HG02840 (cell line): ENCODE measurements at regions not wholly inside any gene's neighbourhood (a gene's known extent, or its start where the extent isn't known, plus 50 kb on each side); places are given as distances from the start of the nearest gene placed in this dataset.

ENCODE experiments used
- ATAC-seq: cut with Tn5 transposase; IDR thresholded peaks from one replicate; pipeline ENCODE4 v1.9.1; 2021; ENCODE audit warnings: mild to moderate bottlenecking, moderate library complexity, moderate number of reproducible peaks; ENCODE audit not compliant: unreplicated experiment, low FRiP score

DNA sequence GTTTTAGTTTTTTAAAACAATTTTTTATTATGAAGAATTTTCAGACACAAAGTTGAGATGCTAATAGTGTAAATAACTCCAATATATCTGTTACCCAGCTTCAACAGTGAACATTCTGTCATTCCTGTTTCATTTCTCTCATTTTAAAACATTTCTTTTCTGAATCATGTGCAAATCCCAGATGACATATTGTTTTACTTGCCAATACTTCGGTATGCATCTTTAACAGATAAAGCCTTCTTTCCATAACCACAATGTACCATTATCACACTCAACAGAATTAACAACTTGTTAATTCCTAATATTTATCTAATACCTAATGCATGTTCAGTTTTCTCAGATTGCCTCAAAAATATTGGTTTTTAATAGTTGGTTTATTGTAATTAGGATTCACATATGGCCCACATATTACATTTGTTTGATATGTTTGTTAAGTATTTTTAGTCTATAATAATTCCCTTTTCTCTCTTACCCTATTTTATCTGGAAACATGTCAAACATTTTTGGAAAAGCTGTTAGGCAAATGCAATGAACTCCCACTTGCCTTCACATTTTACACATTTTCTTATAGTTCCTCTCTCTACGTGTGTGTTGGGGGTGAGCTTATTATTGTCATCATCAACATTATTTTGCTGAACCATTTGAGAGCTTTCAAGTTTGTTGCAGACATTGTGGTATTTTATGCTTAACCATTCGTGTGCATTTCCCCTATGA lies 58.7 kb upstream of the ANKRD55 start:
- ATAC-seq: no peak

DNA sequence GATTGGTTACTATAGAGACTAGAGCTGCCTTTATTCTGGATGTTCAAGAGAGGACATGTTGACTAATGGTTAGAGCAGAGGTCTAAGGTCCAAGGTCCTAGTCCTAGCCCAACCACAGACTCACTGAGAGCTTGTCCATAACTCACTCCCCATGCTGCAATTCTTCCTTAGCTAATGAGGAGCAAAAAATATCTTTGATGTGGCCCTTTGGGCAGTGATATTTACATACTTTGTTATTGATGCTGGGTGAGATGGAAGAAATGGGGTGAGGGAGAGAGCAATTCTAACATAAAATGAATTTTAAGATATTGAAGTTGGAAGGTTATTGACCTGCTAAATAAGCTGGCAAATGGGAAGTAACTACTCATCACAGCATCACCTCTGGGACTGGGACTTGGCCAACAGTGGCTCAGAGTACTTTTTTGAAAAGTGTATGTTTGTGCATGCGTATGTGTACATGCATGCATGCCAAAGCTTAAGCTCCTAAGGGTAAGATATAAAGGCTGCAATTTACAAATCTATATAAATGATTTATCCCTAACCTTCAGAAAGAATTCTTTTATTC lies 58.0 kb upstream of the ANKRD55 start:
- ATAC-seq: no peak

DNA sequence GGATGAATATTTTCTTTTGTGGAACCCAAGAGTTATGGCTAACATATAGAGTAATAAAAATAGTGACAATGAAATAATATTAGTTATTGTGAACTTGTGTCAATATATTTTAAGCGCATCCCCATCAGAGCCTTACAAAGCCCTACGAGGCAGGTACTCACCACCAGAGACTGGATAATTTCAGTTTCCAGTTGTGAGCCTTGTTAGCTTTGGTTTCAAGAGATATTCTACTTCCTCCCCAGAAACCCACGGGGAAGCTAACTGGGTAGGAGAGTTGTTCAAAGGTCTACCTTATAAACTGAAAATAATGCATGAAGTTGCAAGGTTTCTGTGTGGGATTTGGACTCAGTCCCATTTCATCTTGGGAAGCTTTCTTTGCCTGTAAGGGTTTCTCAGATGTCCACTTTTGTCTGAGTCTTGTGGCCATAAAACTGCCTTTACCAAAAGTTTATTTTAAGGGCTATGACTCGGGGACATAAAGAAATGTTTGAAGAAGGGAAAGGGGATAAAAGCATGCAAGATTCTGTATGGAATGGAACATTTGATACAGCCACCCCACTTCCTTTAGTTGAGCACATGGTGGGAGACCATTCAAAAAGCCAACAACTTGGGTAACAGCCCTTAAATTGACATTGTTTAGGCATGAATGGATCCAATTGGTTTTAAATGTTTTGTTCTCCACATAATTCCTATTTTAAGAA lies 57.4 kb upstream of the ANKRD55 start:
- no peak for ATAC-seq

DNA sequence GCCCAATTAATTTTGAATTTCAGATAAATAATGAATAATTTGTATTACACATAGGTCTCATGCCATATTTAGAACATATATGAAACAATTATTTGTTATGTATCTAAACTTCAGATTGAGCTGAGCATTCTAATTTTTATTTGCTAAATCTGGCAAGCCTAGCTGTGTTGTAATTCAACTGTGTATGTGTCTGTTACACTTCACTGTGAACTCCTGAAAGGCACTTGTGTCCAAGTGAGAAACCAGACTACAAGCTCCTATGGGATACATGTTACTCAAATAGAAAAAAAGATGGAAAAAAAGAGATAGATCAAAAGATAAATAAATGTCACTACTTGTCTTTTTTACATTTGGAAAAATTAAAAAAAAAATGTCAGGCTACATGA lies 56.5 kb upstream of the ANKRD55 start:
- no peak for ATAC-seq

DNA sequence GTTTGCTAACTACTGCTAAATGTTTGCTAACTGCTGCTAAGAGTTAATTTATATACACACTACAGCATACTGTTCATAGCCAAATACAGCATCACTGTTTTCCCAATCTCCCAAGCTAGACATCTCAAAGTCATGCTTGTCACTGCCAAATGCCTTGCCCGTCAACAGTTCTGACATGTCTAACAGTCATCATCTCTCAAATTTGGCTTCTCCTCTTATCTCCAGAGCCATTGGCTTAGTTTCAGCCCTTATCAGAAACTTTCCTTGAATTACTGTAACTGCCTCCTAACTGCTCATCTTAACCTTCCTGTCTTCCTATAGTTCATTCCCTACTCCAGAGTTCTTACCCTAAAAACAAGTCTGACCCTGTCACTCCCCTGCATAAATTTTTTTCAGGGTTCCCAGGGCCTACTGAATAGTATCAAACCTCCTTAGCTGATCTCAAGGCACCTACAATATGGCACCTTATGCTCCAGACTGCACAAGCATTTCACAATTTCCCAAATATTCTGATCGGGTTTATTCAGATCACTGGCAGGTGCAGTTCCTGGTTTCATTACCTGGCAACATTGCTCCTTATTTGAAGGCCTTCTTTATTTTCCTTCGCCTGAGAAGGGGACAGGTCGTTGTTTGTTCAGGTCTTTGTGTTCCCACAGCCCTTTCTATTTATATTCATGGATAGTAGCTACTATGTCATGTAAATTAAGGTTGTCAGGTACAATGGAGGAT lies 55.9 kb upstream of the ANKRD55 start:
- no peak for ATAC-seq

DNA sequence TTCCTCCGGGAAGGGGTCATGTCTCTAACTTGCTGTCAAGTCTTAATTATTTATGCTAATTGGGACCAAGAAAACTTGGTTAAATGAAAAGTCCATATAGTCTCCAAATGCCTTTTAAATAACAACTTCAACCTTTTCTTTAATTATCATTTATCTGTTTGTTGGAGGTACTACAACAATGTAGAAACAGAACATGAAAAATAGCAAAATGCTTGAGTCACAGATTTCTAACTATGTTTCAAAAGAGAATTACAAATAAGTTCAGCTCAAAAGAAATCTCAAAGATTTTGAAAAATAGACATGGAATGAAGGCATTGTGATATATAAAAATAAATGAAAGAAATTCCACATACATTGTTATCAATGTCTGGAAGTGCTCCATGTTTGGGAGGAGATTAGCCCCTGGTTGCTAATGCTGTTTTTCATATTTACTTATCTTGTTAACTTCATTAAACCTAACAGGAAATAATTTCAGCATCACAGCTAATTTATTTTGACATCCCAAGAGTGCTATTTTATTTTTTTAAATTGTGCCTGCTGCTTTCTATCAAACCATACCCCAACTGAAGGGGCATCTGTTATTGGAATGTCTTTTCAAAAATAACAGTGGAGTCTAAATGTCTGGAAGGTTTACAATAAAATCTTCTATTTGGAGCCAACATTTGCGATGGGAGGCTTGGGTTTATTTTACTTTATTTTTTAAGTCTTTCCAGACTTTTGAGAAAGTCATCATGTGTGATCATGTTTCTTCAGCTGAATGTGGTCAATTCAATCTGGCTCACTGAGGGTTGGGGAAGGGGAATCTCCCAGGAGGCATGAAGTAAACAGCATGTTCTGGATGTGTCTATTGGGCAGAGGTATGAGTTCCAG lies 53.1 kb upstream of the ANKRD55 start:
- ATAC-seq: no peak

DNA sequence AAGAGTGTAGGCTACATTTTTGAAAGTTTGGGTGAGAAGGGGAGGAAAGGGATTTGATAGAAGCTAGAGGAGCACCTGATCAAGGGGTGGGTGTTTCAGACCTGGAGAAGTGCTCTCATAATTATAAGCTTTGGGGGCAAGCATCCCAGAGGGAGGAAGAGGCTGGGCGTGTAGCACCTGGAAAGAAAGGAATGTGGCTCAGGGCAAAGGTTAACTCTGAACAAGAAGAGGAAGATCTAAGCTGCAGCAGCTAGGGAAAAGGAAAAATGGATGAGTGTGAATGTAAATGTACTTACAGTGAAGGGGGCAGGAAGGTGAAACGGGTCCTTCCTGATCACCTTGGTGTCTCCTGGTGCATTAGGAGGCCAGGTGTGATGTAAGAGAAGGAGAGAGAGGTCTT lies 49.8 kb upstream of the ANKRD55 start:
- ATAC-seq: no peak
